ENCODE measurements at regions not wholly inside any gene's neighbourhood (a gene's known extent, or its start where the extent isn't known, plus 50 kb on each side); places are given as distances from the start of the nearest gene placed in this dataset.

GRCh38 chr14:32004300-32004699 lies 72.8 kb upstream of the ARHGAP5 start:
- no peak for DNase-seq (ENCODE audit: low spot score)

GRCh38 chr14:32005628-32006027 lies 71.5 kb upstream of the ARHGAP5 start:
- no peak for DNase-seq (ENCODE audit: low spot score)

- DNase-seq (ENCODE audit: low spot score), result no peak
These were observed 70.6 kb upstream of the ARHGAP5 start for GRCh38 chr14:32006263-32007110.

- no peak for DNase-seq (ENCODE audit: low spot score)
These were observed 69.2 kb upstream of the ARHGAP5 start for GRCh38 chr14:32007755-32008362.

GRCh38 chr14:32008602-32009193 lies 68.4 kb upstream of the ARHGAP5 start:
- no peak for DNase-seq (ENCODE audit: low spot score)

- no peak for DNase-seq (ENCODE audit: low spot score)
These were observed 67.7 kb upstream of the ARHGAP5 start for GRCh38 chr14:32009221-32009975.

- no peak for DNase-seq (ENCODE audit: low spot score)
These were observed 67.0 kb upstream of the ARHGAP5 start for GRCh38 chr14:32009976-32010581.

GRCh38 chr14:32010604-32011125 lies 66.4 kb upstream of the ARHGAP5 start:
- no peak for DNase-seq (ENCODE audit: low spot score)

GRCh38 chr14:32011225-32011624 lies 65.9 kb upstream of the ARHGAP5 start:
- DNase-seq (ENCODE audit: low spot score), result no peak

GRCh38 chr14:32012062-32012461 lies 65.0 kb upstream of the ARHGAP5 start:
- DNase-seq (ENCODE audit: low spot score), result no peak

- no peak for DNase-seq (ENCODE audit: low spot score)
These were observed 64.5 kb upstream of the ARHGAP5 start for GRCh38 chr14:32012571-32012970.

- no peak for DNase-seq (ENCODE audit: low spot score)
These were observed 64.0 kb upstream of the ARHGAP5 start for GRCh38 chr14:32013083-32013482.

- DNase-seq (ENCODE audit: low spot score), result no peak
These were observed 63.0 kb upstream of the ARHGAP5 start for GRCh38 chr14:32014057-32014456.

- DNase-seq (ENCODE audit: low spot score), result no peak
These were observed 62.6 kb upstream of the ARHGAP5 start for GRCh38 chr14:32014498-32014897.

GRCh38 chr14:32015166-32015565 lies 61.9 kb upstream of the ARHGAP5 start:
- no peak for DNase-seq (ENCODE audit: low spot score)

- DNase-seq (ENCODE audit: low spot score), result no peak
These were observed 59.5 kb upstream of the ARHGAP5 start for GRCh38 chr14:32017587-32017986.

- DNase-seq (ENCODE audit: low spot score), result no peak
These were observed 58.6 kb upstream of the ARHGAP5 start for GRCh38 chr14:32018391-32019092.

GRCh38 chr14:32019276-32019675 lies 57.8 kb upstream of the ARHGAP5 start:
- no peak for DNase-seq (ENCODE audit: low spot score)

- no peak for DNase-seq (ENCODE audit: low spot score)
These were observed 56.2 kb upstream of the ARHGAP5 start for GRCh38 chr14:32020882-32021281.

GRCh38 chr14:32021341-32021740 lies 55.8 kb upstream of the ARHGAP5 start:
- no peak for DNase-seq (ENCODE audit: low spot score)

GRCh38 chr14:32022525-32022924 lies 54.6 kb upstream of the ARHGAP5 start:
- DNase-seq (ENCODE audit: low spot score), result no peak
